ENCODE measurements at regions not wholly inside any gene's neighbourhood (a gene's known extent, or its start where the extent isn't known, plus 50 kb on each side); places are given as distances from the start of the nearest gene placed in this dataset.

DNA sequence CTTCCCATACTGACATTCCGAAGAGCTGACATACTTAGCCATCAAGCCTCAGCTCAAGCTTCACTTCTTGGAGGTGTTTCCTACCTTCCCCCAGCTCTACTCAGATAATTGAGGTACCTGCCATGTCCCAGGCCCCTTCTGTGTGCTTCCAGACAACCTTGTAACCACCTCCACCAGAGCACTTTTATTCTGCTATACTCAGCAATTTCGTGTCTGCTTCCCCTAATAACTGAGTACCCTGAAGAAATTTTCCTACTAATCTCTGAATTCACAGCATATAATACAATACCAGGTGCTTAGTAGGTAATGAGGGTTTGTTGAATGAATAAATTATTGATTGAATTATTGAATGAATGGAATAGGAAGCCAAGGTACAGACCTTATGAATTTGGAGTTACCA lies 605.5 kb downstream of the MID1IP1 start:
- peaks cover 2% of the 10 kb centered on the region; the same call in 1 of the 2 replicates for H3K27me3 ChIP-seq (ENCODE audit: insufficient read depth, low read length)
- Mint-ChIP-seq H3K4me3 (no peak overlapping the region), H3K36me3 (ENCODE audit: insufficient read depth in 1 of 3, low read depth in 3 of 3) (no peaks in the 10 kb centered on the region; a peak in 1 of 7 replicates), H3K4me1 (peaks cover 0 to 2% of the 10 kb centered on the region in 2 experiments; a peak in 1 of 4 replicates), H3K27me3 (ENCODE audit: low read depth) (peaks cover 3% of the 10 kb centered on the region), H3K27ac (no peak overlapping the region; a peak in 1 of 7 replicates), H3K9me3 (peaks cover 55 to 63% of the 10 kb centered on the region in 2 experiments)
- no peak overlapping the region for H3K18ac ChIP-seq (ENCODE audit: insufficient read length, low read depth, low read length)
- no peak overlapping the region for H3K23ac ChIP-seq (ENCODE audit: insufficient read length, low read depth, low read length)
- no peak overlapping the region for H2BK120ac ChIP-seq (ENCODE audit: low read depth, low read length, poor library complexity, severe bottlenecking)
- H2BK15ac ChIP-seq (ENCODE audit: low read depth, low read length): no peak overlapping the region
- H3K56ac ChIP-seq (ENCODE audit: insufficient read length, low read depth, low read length): no peak overlapping the region
- H3K9me3 ChIP-seq (ENCODE audit: control insufficient read depth, low read depth, low read length): no peaks in the 10 kb centered on the region
- H2AK5ac ChIP-seq (ENCODE audit: insufficient read length, low read length): no peak overlapping the region
- H4K5ac ChIP-seq (ENCODE audit: insufficient read length, low read depth, low read length): no peak overlapping the region
- TF ChIP-seq, protein P1, sequence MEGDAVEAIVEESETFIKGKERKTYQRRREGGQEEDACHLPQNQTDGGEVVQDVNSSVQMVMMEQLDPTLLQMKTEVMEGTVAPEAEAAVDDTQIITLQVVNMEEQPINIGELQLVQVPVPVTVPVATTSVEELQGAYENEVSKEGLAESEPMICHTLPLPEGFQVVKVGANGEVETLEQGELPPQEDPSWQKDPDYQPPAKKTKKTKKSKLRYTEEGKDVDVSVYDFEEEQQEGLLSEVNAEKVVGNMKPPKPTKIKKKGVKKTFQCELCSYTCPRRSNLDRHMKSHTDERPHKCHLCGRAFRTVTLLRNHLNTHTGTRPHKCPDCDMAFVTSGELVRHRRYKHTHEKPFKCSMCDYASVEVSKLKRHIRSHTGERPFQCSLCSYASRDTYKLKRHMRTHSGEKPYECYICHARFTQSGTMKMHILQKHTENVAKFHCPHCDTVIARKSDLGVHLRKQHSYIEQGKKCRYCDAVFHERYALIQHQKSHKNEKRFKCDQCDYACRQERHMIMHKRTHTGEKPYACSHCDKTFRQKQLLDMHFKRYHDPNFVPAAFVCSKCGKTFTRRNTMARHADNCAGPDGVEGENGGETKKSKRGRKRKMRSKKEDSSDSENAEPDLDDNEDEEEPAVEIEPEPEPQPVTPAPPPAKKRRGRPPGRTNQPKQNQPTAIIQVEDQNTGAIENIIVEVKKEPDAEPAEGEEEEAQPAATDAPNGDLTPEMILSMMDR (conservative IDR thresholded peaks at IDR 0.05): no peak
- no peaks in the 10 kb centered on the region for H3K4me1 ChIP-seq (ENCODE audit: insufficient read depth, low read length)
- no peaks in the 10 kb centered on the region for H3K79me1 ChIP-seq (ENCODE audit: insufficient read depth, low read depth, low read length, poor library complexity, severe bottlenecking)
- H3K79me2 ChIP-seq (ENCODE audit: insufficient read depth, low read length): no peaks in the 10 kb centered on the region
- WGBS (ENCODE audit: extremely low coverage, insufficient read length, low lambda C conversion rate): no CpG with 5 or more reads among the region's 2 CpGs
- H3K9ac ChIP-seq (ENCODE audit: extremely low read depth, insufficient read length, low read length): no peak overlapping the region
- H3K23me2 ChIP-seq (ENCODE audit: insufficient read length, low read depth, low read length, poor library complexity, severe bottlenecking): no peaks in the 10 kb centered on the region
- no peak overlapping the region for H2BK12ac ChIP-seq (ENCODE audit: insufficient read length, low read depth, low read length)
- H3K4me2 ChIP-seq (ENCODE audit: insufficient read depth, insufficient read length, low read length): no peak overlapping the region
- no peak overlapping the region for H3K14ac ChIP-seq (ENCODE audit: insufficient read depth, low read length)
- no peak overlapping the region for H3K27ac ChIP-seq (ENCODE audit: insufficient read length, low read depth, low read length)
- no peak overlapping the region for H4K8ac ChIP-seq (replicated peaks; ENCODE audit: insufficient read length, low read depth, low read length)
- H2BK20ac ChIP-seq (ENCODE audit: low read depth, low read length, poor library complexity, severe bottlenecking): no peak overlapping the region
- no peak overlapping the region for H3K4ac ChIP-seq (ENCODE audit: low read depth, low read length)
- no peak overlapping the region for H2AFZ ChIP-seq (ENCODE audit: low read length)
- no peaks in the 10 kb centered on the region for H4K20me1 ChIP-seq (ENCODE audit: control insufficient read depth, insufficient read depth, insufficient read length)
- DNase-seq: no peak
- H4K91ac ChIP-seq (ENCODE audit: insufficient read length, low read depth, low read length): no peak overlapping the region
- H2BK5ac ChIP-seq (ENCODE audit: insufficient read length, low read length): no peak overlapping the region
- H3T11ph ChIP-seq (ENCODE audit: low read length): no peak overlapping the region

Data from H9 (cell line).